Heart left ventricle (tissue), 13 donors: ENCODE measurements at regions not wholly inside any gene's neighbourhood (a gene's known extent, or its start where the extent isn't known, plus 50 kb on each side); places are given as distances from the start of the nearest gene placed in this dataset.

ENCODE experiments used
- POLR2A ChIP-seq, 2 donors: fragments of 450-650 bp; IDR thresholded peaks; one replicate each; pipeline ENCODE4 v1.6.1; 2017; ENCODE audit warnings: antibody characterized with exemption in 2 of 2, mild to moderate bottlenecking in 2 of 2, moderate library complexity in 2 of 2
- TF ChIP-seq, protein P1 (sequence below), 12 donors: fragments of 200-600 bp; sonication (generic) in 4 of 12; IDR thresholded peaks; one replicate each; pipeline versions ENCODE4 v1.5.0 to v1.8.0; 2018 to 2022; ENCODE audit warnings: antibody characterized with exemption in 12 of 12, mild to moderate bottlenecking in 5 of 12
- donor health status: ischemic (EF 13 %, LVEDD 7.1; RV severe dilation, severe dysfunction).
- donor health status: DM: no; HTN: yes; CAD: no.
- donor health status: DM: no; HTN: no; CAD: no.
- donor health status: ischemic (EF 25% LVEDD 6.9; RV normal size, moderate dysfunction).
- donor health status: ischemic (EF 25% LVEDD 5.7; RV mildly dilated, moderate dysfunction).
- donor health status: ischemic (EF 35%, LVEDD 5.7; RV mildly dilated, moderate dysfunction).
- donor health status: nonischemic (EF 11% LVEDD 7.7; RV severe dilation, severe dysfunction).
- donor health status: DM: yes; HTN: yes; CAD: no.
- donor health status: PGD.
- donor health status: ischemic (EF 29% LVEDD 5.4; RV normal size, mild dysfunction).
- donor health status: nonischemic (EF 23%, LVEDD 6.1; RV moderate dilation, normal function).

DNA sequence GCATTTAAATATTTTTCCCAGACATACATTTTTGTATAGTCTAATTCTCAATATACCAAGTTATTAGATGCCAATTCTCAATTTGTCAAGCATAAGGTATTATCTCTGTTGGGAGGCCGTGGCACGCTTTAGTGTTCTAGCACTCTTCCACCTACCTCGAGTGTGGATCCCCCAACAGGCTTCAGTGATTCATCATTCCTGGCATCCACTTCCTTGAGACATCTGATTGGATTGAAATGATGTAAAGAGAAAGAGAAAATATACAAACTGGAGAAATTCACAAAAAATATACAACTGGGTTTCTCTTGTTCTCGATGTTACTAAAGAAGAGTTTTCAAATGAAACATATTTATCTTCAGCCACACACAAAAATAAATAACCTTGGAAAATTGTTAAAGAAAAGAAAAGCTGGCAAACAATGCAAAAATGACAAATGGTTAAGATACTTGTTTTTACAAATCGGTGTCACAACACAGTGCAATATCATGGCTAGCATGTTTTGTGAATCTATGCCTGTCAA, 218.0 kb upstream of the CDIN1 start:
- TF ChIP-seq, protein P1, sequence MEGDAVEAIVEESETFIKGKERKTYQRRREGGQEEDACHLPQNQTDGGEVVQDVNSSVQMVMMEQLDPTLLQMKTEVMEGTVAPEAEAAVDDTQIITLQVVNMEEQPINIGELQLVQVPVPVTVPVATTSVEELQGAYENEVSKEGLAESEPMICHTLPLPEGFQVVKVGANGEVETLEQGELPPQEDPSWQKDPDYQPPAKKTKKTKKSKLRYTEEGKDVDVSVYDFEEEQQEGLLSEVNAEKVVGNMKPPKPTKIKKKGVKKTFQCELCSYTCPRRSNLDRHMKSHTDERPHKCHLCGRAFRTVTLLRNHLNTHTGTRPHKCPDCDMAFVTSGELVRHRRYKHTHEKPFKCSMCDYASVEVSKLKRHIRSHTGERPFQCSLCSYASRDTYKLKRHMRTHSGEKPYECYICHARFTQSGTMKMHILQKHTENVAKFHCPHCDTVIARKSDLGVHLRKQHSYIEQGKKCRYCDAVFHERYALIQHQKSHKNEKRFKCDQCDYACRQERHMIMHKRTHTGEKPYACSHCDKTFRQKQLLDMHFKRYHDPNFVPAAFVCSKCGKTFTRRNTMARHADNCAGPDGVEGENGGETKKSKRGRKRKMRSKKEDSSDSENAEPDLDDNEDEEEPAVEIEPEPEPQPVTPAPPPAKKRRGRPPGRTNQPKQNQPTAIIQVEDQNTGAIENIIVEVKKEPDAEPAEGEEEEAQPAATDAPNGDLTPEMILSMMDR (IDR thresholded peaks at IDR 0.05) = no peak
- no peak for TF ChIP-seq POLR2A (IDR thresholded peaks at IDR 0.05)
